Right renal pelvis (tissue), 4 donors: ENCODE measurements at regions not wholly inside any gene's neighbourhood (a gene's known extent, or its start where the extent isn't known, plus 50 kb on each side); places are given as distances from the start of the nearest gene placed in this dataset.
A peak's percentile ranks its signal among the peaks of the same experiment; 100 is the strongest.
"Not testable (repeated sequence)": the region's sequence is repeated elsewhere in the genome, so short reads cannot be mapped to it uniquely, and the experiment has no call there.

Experiments
- DNase-seq, 4 donors: peaks; one replicate each; pipeline ENCODE4 v3.0.0-alpha.2; 2013; ENCODE audit warnings: low read depth in 4 of 4, low spot score in 3 of 4, missing footprints in 1 of 4

DNA sequence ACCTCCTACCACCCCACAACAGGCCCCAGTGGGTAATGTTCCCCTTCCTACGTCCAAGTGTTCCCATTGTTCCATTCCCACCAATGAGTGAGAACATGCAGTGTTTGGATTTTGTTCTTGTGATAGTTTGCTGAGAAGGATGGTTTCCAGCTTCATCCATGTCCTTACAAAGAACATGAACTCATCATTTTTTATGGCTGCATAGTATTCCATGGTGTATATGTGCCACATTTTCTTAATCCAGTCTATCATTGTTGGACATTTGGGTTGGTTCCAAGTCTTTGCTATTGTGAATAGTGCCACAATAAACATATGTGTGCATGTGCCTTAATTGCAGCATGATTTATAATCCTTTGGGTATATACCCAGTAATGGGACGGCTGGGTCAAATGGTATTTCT is 81.6 kb downstream of the P2RY10 start:
- DNase-seq, result not testable (repeated sequence)

DNA sequence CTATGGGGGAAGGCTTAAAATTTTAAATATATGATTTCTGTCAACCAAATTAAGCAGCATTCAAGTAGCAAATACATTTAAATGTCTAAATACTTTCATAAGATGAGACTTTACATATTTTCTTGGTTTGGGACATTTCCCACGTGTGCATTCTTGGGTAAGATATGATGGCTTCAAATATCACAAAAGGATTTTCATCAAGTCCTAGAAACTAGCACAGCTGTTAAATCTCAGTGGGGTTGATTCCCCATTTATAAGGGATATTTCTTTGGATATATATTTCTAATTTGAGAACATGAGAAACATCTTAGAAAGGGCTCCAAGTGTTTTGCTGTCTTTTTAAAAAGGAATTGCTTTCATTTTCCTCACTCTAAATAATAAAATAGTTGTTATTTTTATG is 90.2 kb downstream of the P2RY10 start:
- peak in 1 of 4 donors; percentile 4 for DNase-seq

- no peak for DNase-seq
Observed at GRCh38 chrX:79036157-79036880, 91.1 kb downstream of the P2RY10 start.

DNA sequence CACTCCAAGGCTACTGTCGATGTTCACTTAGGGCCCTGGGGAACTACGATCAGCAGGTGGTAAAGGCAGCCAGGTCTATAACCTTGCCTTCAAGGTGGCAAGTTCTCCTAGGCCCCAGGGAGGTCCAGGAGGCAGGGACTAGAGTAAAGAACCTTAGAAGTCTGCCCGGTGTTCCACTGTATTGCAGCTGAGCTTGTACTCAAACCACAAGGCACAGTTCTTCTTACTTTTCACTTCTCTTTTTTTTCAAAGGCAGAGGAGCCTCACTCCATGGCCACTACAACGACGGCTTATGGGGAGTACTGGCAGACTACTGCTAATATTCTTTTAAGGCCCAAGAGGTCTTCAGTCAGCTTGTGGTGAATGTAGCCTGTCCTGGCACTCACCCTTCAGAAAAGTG is 78.8 kb upstream of the GPR174 start:
- no peak for DNase-seq

GRCh38 chrX:79078114-79078513 is 66.4 kb upstream of the GPR174 start:
- no peak for DNase-seq

DNA sequence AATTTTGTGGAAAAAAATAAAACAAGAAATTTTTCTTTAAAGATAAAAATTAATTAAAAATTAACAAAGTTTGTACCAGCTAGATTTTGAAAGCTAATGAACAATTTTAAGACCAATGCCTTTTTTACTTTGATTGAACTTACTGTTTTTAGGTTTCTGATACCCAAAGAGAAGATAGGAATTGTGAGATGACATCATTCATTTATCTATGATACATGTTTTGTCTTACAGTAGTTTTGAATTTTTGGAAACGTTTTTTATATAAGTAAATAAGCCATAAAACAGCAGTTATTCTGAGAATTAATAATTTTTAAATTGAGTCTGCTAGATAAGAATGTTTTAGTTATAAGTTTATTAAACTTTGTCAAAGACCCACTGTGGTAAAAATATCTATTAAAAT is 65.0 kb upstream of the GPR174 start:
- no peak for DNase-seq

GRCh38 chrX:79080141-79080540 is 64.3 kb upstream of the GPR174 start:
- no peak for DNase-seq

DNA sequence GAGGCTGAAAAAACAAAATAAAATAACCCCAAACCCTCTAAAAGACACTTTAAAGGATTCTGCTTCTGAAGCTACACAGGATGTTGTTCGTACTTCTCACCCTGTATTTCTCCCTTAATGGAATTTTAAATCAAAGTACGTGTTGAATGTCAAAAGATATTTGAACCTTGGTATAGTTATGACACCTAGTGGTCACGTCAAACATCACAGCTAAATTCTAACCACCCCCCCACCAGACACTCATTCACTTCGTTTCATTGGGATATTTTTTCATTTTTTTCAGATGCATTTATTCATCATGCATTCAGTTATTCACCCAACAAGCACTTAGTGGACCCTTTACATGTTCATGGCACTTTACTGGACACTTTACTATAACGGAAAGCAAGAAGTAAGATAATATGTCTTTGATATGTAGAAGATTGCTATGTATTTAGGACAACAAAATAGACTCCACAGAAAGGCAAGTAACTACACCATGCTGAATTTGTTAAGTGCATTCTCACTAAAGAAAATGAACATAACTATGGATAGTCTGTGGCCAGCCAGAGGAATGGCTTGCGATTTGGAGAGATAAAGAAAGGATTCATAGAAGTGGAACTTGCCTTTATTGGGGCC is 62.5 kb upstream of the GPR174 start:
- peak in 2 of 4 donors; percentile 7 to 10 for DNase-seq

- DNase-seq, result no peak
Observed at GRCh38 chrX:79082899-79083298, 61.6 kb upstream of the GPR174 start.

DNA sequence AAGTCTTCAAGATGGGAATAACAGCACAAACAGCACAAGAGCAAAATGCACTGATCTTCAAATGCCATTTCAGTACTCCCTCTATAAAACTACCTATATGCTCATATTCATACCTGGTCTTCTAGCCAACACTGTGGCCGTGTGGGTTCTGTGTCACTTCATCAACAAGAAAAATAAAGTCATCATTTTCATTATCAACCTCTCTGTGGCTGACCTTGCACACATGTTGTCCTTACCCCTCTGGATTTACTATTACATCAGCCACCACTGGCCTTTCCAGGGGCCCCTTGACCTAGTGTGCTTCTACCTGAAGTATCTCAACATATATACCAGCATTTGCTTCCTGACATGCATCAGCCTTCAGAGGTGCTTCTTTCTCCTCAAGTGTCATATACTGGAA is 59.6 kb upstream of the GPR174 start:
- DNase-seq, result no peak

GRCh38 chrX:79089896-79090584 is 54.4 kb upstream of the GPR174 start:
- DNase-seq, result no peak

GRCh38 chrX:79094075-79094832 is 50.2 kb upstream of the GPR174 start:
- no peak for DNase-seq
